ENCODE measurements at regions not wholly inside any gene's neighbourhood (a gene's known extent, or its start where the extent isn't known, plus 50 kb on each side); places are given as distances from the start of the nearest gene placed in this dataset.

DNA sequence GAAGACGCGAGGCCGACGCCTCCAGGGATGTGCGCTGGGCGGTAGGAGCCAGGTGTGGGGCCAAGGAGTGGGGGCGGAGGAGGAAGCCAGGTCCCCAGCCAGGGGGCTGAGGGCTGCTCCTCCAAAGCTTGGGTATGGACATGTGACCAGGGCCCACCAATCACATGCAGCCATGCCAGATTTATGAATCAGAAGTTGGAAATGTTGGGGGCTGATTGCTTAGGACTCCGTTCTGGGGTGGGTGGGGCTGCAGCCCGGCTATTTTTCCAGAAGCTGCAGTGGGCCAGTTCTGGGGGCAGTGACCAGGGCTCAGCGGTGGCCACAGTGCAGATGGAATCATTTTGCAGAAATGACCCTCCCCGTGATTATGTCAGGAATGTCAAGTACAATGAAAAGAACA lies 96.0 kb downstream of the CEBPB start (continued):
- TF ChIP-seq, protein P1, sequence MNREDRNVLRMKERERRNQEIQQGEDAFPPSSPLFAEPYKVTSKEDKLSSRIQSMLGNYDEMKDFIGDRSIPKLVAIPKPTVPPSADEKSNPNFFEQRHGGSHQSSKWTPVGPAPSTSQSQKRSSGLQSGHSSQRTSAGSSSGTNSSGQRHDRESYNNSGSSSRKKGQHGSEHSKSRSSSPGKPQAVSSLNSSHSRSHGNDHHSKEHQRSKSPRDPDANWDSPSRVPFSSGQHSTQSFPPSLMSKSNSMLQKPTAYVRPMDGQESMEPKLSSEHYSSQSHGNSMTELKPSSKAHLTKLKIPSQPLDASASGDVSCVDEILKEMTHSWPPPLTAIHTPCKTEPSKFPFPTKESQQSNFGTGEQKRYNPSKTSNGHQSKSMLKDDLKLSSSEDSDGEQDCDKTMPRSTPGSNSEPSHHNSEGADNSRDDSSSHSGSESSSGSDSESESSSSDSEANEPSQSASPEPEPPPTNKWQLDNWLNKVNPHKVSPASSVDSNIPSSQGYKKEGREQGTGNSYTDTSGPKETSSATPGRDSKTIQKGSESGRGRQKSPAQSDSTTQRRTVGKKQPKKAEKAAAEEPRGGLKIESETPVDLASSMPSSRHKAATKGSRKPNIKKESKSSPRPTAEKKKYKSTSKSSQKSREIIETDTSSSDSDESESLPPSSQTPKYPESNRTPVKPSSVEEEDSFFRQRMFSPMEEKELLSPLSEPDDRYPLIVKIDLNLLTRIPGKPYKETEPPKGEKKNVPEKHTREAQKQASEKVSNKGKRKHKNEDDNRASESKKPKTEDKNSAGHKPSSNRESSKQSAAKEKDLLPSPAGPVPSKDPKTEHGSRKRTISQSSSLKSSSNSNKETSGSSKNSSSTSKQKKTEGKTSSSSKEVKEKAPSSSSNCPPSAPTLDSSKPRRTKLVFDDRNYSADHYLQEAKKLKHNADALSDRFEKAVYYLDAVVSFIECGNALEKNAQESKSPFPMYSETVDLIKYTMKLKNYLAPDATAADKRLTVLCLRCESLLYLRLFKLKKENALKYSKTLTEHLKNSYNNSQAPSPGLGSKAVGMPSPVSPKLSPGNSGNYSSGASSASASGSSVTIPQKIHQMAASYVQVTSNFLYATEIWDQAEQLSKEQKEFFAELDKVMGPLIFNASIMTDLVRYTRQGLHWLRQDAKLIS (CRISPR knock-in tag; IDR thresholded peaks at IDR 0.05) = no peak
- TF ChIP-seq, protein P2, sequence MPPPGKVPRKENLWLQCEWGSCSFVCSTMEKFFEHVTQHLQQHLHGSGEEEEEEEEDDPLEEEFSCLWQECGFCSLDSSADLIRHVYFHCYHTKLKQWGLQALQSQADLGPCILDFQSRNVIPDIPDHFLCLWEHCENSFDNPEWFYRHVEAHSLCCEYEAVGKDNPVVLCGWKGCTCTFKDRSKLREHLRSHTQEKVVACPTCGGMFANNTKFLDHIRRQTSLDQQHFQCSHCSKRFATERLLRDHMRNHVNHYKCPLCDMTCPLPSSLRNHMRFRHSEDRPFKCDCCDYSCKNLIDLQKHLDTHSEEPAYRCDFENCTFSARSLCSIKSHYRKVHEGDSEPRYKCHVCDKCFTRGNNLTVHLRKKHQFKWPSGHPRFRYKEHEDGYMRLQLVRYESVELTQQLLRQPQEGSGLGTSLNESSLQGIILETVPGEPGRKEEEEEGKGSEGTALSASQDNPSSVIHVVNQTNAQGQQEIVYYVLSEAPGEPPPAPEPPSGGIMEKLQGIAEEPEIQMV (tag; conservative IDR thresholded peaks at IDR 0.05; ENCODE audit: low read depth) = no peak
- peak; percentile 90 for TF ChIP-seq USF2 (CRISPR knock-in tag; IDR thresholded peaks at IDR 0.05)
- TF ChIP-seq CBFA2T2 (conservative IDR thresholded peaks at IDR 0.05) = 0 out of 2 replicates have a peak, but pooled peaks have one; percentile 29
- TF ChIP-seq TBL1XR1 (IDR thresholded peaks at IDR 0.05; ENCODE audit: low read length in 2 of 2) = no peak
- TF ChIP-seq RAD51 (IDR thresholded peaks at IDR 0.05; ENCODE audit: borderline replicate concordance, low read depth) = peak; percentile 76
- TF ChIP-seq ZNF316 (IDR thresholded peaks at IDR 0.05) = no peak
- TF ChIP-seq ASH1L (IDR thresholded peaks at IDR 0.05; ENCODE audit: borderline replicate concordance, low read depth, partially characterized antibody) = no peak

All from K562 (cell line).